ENCODE measurements at regions not wholly inside any gene's neighbourhood (a gene's known extent, or its start where the extent isn't known, plus 50 kb on each side); places are given as distances from the start of the nearest gene placed in this dataset.

DNA sequence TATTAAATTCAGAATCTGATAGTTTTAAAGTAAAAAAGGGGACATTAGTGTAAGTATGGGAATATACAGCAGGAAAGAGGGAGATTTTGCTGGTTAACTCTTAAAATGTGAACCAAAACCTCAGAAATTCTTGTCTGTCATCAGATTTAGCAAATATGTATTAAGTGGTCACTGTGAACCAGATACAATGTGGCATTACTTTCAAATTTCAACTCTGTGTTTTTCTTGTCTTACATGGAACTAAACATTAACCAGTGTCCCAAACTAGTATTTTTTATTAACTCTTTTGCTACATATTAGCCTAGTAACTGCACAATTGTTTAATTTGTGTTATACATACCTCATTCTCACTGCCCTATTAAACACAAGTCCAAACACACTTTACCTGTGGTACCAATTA is 259.9 kb upstream of the RASA1 start:
- TF ChIP-seq CTCF (IDR thresholded peaks at IDR 0.05) (no peak), POLR2AphosphoS5 (IDR thresholded peaks at IDR 0.05) (no peak), POLR2A (IDR thresholded peaks at IDR 0.05; ENCODE audit: low read depth) (no peak)

All from esophagus muscularis mucosa (tissue), 3 donors.